Testis (tissue), 2 donors: ENCODE measurements at regions not wholly inside any gene's neighbourhood (a gene's known extent, or its start where the extent isn't known, plus 50 kb on each side); places are given as distances from the start of the nearest gene placed in this dataset.

ENCODE experiments used
- DNase-seq: peaks from one replicate; pipeline ENCODE4 v3.0.0-alpha.2; 2019
- H3K27ac ChIP-seq, 2 donors: fragments of 200-600 bp; sonication (generic); one replicate each; pipeline ENCODE4 v1.5.1; 2019
- H3K27me3 ChIP-seq: fragments of 200-600 bp; sonication (generic); one replicate; pipeline ENCODE4 v1.5.1; 2019
- H3K36me3 ChIP-seq: fragments of 200-600 bp; sonication (generic); one replicate; pipeline ENCODE4 v1.5.1; 2017; ENCODE audit warnings: low read depth; ENCODE audit errors: missing control alignments
- H3K4me1 ChIP-seq: fragments of 200-600 bp; sonication (generic); one replicate; pipeline ENCODE4 v1.5.1; 2019
- H3K4me3 ChIP-seq, 2 donors: fragments of 200-600 bp; sonication (generic); one replicate each; pipeline ENCODE4 v1.5.1; 2017 to 2019
- H3K9me3 ChIP-seq: fragments of 200-600 bp; sonication (generic); one replicate; pipeline ENCODE4 v1.5.1; 2017
- CTCF ChIP-seq, 3 experiments: fragments of 450-650 bp in 2 of 3; fragments of 200-600 bp in 1 of 3; sonication (generic) in 1 of 3; IDR thresholded peaks; one replicate each; pipeline ENCODE4 v1.5.1; 2016 to 2019; ENCODE audit warnings: antibody characterized with exemption in 3 of 3, mild to moderate bottlenecking in 2 of 3, moderate library complexity in 1 of 3
- POLR2A ChIP-seq: fragments of 450-650 bp; IDR thresholded peaks from one replicate; pipeline ENCODE4 v1.6.1; 2017; ENCODE audit warnings: antibody characterized with exemption, mild to moderate bottlenecking, moderate library complexity
- WGBS, 2 donors: methylation state at CpG; one replicate each; pipeline ENCODE4 v1.1.5; 2018; 5-methylcytosine and 5-hydroxymethylcytosine counted together
- intact Hi-C: fragments of 100-400 bp; cut with DNase I; formaldehyde crosslinking; loops from one replicate; pipeline ENCODE4 v1.15.1; 2023; ENCODE audit warnings: low total_unique reads

- Histone ChIP-seq H3K27me3 (no peaks in the 10 kb centered on the region), H3K27ac (no peak overlapping the region), H3K9me3 (no peaks in the 10 kb centered on the region), H3K4me1 (no peaks in the 10 kb centered on the region), H3K36me3 (no peaks in the 10 kb centered on the region), H3K4me3 (no peak overlapping the region)
- DNase-seq: no peak
- intact Hi-C loops: no loop called here
- 69 to 70% methylated on average over 2 of the region's 2 CpGs for WGBS, 2 donors
- TF ChIP-seq POLR2A (no peak), CTCF (IDR thresholded peaks at IDR 0.05) (peak in 2 of 3 experiments; percentile 33 to 36)
Measured at GRCh38 chr12:91367234-91367849, 184.7 kb upstream of the DCN start.

- no peak for DNase-seq
- Histone ChIP-seq H3K27ac (no peak overlapping the region), H3K27me3 (no peaks in the 10 kb centered on the region), H3K4me1 (no peaks in the 10 kb centered on the region), H3K9me3 (no peaks in the 10 kb centered on the region), H3K4me3 (no peak overlapping the region), H3K36me3 (no peaks in the 10 kb centered on the region)
- TF ChIP-seq POLR2A (no peak), CTCF (IDR thresholded peaks at IDR 0.05) (no peak)
- intact Hi-C loops: no loop called here
- 78 to 89% methylated on average over 5 of the region's 5 CpGs for WGBS, 2 donors
Measured at GRCh38 chr12:91364471-91365184, 182.0 kb upstream of the DCN start.

GRCh38 chr12:91361864-91362263 lies 179.2 kb upstream of the DCN start:
- H3K27me3 ChIP-seq: no peaks in the 10 kb centered on the region
- no peak overlapping the region for H3K27ac ChIP-seq
- H3K4me1 ChIP-seq: no peaks in the 10 kb centered on the region
- no peak for TF ChIP-seq POLR2A
- TF ChIP-seq CTCF (IDR thresholded peaks at IDR 0.05): peak; percentile 48 to 75 (median 49)
- WGBS, 2 donors: 41 to 48% methylated on average over 5 of the region's 5 CpGs
- intact Hi-C loops: no loop called here
- H3K9me3 ChIP-seq: no peaks in the 10 kb centered on the region
- no peak overlapping the region for H3K4me3 ChIP-seq
- H3K36me3 ChIP-seq: no peaks in the 10 kb centered on the region
- no peak for DNase-seq

GRCh38 chr12:91357381-91357780 lies 174.8 kb upstream of the DCN start:
- TF ChIP-seq POLR2A: no peak
- TF ChIP-seq CTCF (IDR thresholded peaks at IDR 0.05): no peak
- intact Hi-C loops: no loop called here
- 83 to 84% methylated on average over 2 of the region's 2 CpGs for WGBS, 2 donors

GRCh38 chr12:91356405-91356804 lies 173.8 kb upstream of the DCN start:
- TF ChIP-seq CTCF (IDR thresholded peaks at IDR 0.05) (no peak), POLR2A (no peak)
- Histone ChIP-seq H3K36me3 (no peaks in the 10 kb centered on the region), H3K4me3 (no peak overlapping the region), H3K9me3 (no peaks in the 10 kb centered on the region), H3K4me1 (no peaks in the 10 kb centered on the region), H3K27me3 (no peaks in the 10 kb centered on the region), H3K27ac (no peak overlapping the region)
- no peak for DNase-seq
- intact Hi-C loops: no loop called here
- 93 to 94% methylated on average over 1 of the region's 1 CpG for WGBS, 2 donors

More at GRCh38 chr12:91357381-91357780, 174.8 kb upstream of the DCN start:
- DNase-seq: no peak
- Histone ChIP-seq H3K36me3 (no peaks in the 10 kb centered on the region), H3K27ac (no peak overlapping the region), H3K4me1 (no peaks in the 10 kb centered on the region), H3K9me3 (no peaks in the 10 kb centered on the region), H3K4me3 (no peak overlapping the region), H3K27me3 (no peaks in the 10 kb centered on the region)
